ENCODE measurements at regions not wholly inside any gene's neighbourhood (a gene's known extent, or its start where the extent isn't known, plus 50 kb on each side); places are given as distances from the start of the nearest gene placed in this dataset.
"Not testable (repeated sequence)": the region's sequence is repeated elsewhere in the genome, so short reads cannot be mapped to it uniquely, and the experiment has no call there.

- DNase-seq (ENCODE audit: low read depth in 2 of 2): not testable (repeated sequence)
These were observed 91.5 kb upstream of the MBIP start for GRCh38 chr14:36411951-36412350.

GRCh38 chr14:36408388-36408787, 88.0 kb upstream of the MBIP start:
- no peak for DNase-seq (ENCODE audit: low read depth in 2 of 2)

- no peak for DNase-seq (ENCODE audit: low read depth in 2 of 2)
These were observed 85.3 kb upstream of the MBIP start for GRCh38 chr14:36405589-36406274.

GRCh38 chr14:36402867-36403266, 82.4 kb upstream of the MBIP start:
- DNase-seq (ENCODE audit: low read depth in 2 of 2): no peak

- no peak for DNase-seq (ENCODE audit: low read depth in 2 of 2)
These were observed 78.2 kb upstream of the MBIP start for GRCh38 chr14:36398463-36399291.

GRCh38 chr14:36397357-36397756, 76.9 kb upstream of the MBIP start:
- no peak for DNase-seq (ENCODE audit: low read depth in 2 of 2)

GRCh38 chr14:36396798-36397197, 76.4 kb upstream of the MBIP start:
- DNase-seq (ENCODE audit: low read depth in 2 of 2): no peak

GRCh38 chr14:36394593-36394992, 74.2 kb upstream of the MBIP start:
- DNase-seq (ENCODE audit: low read depth in 2 of 2): no peak

GRCh38 chr14:36390718-36391117, 70.3 kb upstream of the MBIP start:
- DNase-seq (ENCODE audit: low read depth in 2 of 2): no peak

GRCh38 chr14:36383767-36384431, 63.5 kb upstream of the MBIP start:
- no peak for DNase-seq (ENCODE audit: low read depth in 2 of 2)

GRCh38 chr14:36373982-36374673, 53.7 kb upstream of the MBIP start:
- peak; percentile 42 to 46 for DNase-seq (ENCODE audit: low read depth in 2 of 2)
